Stimulated activated CD4-positive, alpha-beta T cell treated with anti-CD3 and anti-CD28 coated beads, Interleukin-1b, Interleukin-23, amount 100 ng/mL, for 4 hours (primary cell): ENCODE measurements at regions not wholly inside any gene's neighbourhood (a gene's known extent, or its start where the extent isn't known, plus 50 kb on each side); places are given as distances from the start of the nearest gene placed in this dataset.
"Not testable (repeated sequence)": the region's sequence is repeated elsewhere in the genome, so short reads cannot be mapped to it uniquely, and the experiment has no call there.

Source experiments
- DNase-seq, 2 donors: peaks; one replicate each; pipeline ENCODE4 v3.0.0-alpha.2; 2020; ENCODE audit warnings: low read depth in 2 of 2

- no peak for DNase-seq
Observed at GRCh38 chr7:108813251-108814014, 243.8 kb downstream of the DNAJB9 start.

- DNase-seq = no peak
Observed at GRCh38 chr7:108815815-108816214, 246.1 kb downstream of the DNAJB9 start.

- DNase-seq = no peak
Observed at GRCh38 chr7:108818742-108819141, 249.1 kb downstream of the DNAJB9 start.

- no peak for DNase-seq
Observed at GRCh38 chr7:108824840-108825580, 255.3 kb downstream of the DNAJB9 start.

- no peak for DNase-seq
Observed at GRCh38 chr7:108825581-108825909, 255.9 kb downstream of the DNAJB9 start.

DNA sequence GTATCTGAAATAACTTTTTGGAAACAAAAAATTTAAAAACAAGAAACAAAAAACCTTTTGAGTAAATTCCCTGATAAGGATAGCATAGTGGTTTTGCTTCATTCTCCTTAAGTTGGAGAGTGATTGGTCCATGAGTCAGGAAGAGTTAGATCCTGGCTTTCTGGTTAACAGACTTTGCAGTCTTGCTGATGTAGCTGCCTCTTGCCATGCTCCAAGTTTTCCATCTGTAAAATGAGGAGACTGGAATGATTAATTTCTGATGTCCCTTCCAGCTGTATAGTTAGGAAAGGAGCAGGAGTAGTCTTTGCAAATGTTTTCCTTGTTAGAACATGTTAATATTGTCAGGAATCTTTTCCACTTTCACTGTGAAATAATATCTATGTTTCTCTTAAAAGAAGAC, 266.6 kb downstream of the DNAJB9 start:
- no peak for DNase-seq

- no peak for DNase-seq
Observed at GRCh38 chr7:108838198-108838597, 268.5 kb downstream of the DNAJB9 start.

DNA sequence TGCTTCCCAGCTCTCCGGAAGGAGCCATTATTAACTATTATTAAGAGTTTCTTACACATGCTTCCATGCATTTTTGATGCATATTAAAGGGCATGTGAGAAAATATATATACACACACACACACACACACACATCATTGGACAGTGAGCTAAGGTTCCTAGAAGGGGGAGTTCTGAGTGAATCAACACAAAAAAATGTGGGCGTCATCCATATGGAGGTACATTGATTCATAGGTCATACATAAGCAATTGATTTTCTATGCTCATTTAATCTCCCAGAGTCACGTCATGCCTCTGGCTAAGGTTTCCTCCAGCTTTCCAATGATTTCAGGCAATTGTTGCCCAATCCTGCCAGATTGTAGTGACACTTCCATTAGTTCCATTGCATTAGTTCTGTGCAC, 269.4 kb downstream of the DNAJB9 start:
- no peak for DNase-seq

DNA sequence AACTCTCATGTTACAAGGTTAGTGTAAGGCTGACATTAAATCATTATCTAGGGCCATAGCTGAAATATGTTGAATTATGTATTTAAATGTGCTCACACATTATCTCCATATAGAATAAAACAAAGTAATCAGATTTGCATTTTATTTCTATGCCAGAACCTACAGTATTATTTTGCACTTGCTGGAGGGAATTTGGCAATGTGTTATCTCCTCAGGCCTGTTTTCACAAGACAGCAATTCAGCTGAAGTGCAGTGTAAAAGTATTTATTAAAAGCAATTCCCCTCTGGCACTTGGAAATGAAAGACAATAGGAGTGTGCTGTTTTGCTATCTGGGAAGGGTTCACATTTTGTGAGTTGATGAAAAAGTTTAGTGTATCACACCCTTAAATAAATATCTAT, 276.3 kb downstream of the DNAJB9 start:
- DNase-seq = no peak

GRCh38 chr7:108846471-108846870, 276.8 kb downstream of the DNAJB9 start:
- no peak for DNase-seq

DNA sequence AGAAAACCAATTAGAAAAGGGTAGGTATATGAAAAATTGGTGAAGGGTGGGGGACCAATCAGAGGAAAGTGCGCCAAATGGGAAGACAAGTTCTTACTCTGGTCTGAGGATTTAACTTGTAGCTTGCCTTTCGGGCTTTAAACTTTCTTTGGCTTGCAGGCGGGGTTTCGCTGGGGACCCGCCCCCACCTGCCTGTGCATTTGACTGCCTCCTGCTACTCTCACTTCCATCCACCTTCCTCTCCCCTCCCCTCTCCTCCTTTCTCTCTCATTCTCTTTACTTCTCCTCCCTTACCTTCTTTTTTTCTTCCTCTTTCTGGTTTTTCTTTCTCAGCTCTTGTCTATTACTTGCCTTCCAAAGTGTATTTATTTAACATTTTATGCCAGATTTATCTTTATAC, 278.8 kb downstream of the DNAJB9 start:
- no peak for DNase-seq

GRCh38 chr7:108860615-108861014, 290.9 kb downstream of the DNAJB9 start:
- DNase-seq = no peak

DNA sequence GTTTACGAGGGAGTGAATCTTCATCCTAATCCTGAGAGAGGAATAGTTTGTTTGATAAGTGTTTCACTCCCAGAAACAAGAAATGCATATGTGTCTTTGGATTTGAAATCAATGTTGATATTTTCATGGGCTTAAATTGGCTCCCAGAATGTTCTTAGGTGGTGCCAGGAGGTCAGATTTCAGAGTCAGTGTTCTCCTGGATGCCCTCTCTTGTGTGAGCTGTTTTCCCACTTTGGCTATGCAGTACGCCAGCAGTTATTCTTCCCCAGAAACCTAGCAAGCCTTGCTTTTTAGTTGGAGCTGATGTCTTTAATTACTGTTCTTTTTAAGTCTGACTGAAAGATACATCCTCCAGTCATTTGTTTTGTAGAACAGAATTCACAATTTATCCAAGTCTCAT, 291.4 kb downstream of the DNAJB9 start:
- DNase-seq = no peak

DNA sequence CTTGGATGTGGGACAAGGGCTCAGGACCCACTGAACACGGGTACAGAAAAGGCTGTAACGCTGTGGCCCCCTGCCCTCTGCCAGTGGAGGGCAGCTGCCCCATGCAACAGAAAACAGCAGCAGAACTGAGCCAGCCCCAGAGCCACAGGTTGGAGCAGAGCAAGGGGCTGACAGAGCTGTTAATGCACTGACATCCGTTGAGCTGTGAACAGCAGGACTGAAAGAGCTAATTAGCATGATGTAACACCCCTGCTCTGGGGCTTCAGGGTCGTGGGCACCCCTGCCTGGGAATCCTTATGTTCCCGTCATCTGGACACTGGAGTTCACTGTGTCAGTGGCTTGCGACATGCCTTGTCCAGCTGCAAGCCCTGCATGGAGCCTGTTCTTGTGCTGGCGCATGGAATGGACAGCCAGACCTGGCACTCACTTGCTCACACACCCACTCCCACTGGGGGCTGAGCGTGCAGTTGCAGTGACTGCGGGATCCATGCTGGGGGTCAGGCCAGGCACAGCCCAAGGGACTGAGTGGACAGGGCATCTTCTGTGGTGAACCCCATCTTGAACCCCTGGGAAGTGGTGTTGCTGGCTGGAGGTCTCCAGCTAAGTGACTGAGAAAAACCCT, 293.7 kb downstream of the DNAJB9 start:
- no peak for DNase-seq

DNA sequence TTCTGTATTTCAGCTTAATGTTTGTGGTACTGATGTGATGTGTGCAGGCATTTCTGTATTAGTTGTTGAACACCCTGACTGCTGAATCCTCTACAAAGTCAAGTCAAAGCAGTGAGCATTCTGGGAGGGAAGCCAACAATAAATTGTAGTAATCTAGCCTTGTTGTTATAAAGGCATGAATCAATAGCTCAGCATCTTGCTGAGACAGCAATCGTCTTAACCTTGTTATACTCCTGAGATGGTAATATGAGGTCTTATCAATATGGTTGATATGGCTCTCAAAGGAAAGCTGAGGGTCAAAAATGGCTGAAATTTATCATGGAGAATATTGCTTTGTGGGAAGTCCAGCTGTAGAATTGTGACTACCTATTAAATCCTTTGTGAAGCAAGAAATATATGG, 299.4 kb downstream of the DNAJB9 start:
- DNase-seq = no peak

- DNase-seq = no peak
Observed at GRCh38 chr7:108875139-108875538, 305.5 kb downstream of the DNAJB9 start.

DNA sequence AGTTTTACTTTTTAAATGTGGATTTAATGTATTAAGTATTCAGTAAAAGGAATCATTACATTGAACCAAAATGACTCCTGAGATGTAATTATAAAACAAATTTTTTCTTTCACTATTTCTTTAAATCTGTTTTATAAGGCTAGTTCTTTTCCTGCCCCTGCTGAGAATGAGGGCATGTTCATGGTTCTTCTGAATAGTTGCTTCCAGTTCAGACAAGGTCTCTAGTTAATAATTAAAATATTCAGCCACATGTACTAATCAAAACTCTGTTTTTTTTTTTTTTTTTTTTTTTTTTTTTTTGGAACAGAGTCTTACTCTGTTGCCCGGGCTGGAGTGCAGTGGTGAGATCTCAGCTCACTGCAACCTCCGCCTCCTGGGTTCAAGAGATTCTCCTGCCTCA, 321.2 kb downstream of the DNAJB9 start:
- no peak for DNase-seq

DNA sequence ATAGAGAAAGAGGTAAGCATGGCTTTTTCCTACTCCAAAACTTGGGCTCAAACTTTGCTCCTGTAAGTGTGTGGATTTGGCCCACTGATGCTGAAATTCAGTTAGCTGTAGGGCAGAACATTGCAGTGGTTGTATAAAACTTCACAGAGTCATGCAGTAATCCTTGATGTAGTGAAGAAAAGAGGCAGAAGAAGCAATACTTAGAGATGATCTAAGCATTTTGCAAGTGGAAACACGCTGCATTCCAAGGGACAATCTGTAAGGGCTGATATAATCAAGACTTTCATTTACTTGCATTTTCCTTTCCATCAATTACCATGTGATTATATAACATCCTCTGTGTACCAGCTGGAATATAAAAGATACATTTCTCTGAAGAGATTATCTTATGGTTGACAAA, 338.8 kb downstream of the DNAJB9 start:
- no peak for DNase-seq

DNA sequence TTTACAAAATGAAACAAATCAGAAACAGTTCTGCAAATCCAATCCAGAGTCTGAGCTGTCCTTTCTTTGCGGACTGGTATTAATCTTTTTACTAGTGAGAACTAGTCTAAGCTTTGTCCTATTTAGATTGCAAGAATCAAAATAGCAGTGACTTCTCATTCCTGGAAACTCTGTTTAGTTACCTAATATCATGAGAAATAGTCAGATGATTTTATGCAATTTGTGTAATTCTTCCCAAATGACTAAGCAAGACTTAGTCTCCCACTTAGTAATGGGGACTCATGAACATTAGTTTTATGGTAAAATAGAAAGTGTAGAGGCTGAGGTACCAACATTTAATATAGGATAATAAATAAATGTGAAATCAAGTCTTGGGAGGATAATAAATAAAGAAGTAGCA, 341.3 kb downstream of the DNAJB9 start:
- no peak for DNase-seq

DNA sequence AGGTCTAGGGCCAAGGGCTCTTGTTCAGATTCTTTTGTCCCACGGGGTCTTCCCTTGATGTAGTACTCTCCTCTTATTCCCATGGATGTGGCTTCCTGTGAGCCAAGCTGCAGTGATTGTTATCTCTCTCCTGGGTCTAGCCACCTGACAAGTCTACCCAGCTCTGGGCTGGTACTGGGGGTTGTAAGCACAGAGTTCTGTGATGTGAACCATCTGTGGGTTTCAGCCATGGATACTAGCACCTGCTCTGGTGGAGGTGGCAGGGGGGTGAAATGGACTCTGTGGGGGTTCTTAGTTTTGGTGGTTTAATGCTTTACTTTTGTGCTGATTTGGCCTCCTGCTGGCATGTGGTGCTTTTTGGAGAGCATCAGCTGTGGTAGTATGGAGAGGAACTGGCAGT, 350.8 kb downstream of the DNAJB9 start:
- DNase-seq = no peak

DNA sequence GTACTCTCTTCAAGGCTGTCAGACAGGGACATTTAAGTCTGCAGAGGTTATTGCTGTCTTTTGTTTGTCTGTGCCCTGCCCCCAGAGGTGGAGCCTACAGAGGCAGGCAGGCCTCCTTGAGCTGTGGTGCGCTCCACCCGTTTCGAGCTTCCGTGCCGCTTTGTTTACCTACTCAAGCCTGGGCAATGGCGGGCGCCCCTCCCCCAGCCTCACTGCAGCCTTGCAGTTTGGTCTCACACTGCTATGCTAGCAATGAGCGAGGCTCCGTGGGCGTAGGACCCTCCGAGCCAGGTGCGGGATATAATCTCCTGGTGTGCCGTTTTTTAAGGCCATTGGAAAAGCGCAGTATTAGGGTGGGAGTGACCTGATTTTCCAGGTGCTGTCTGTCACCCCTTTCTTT, 373.4 kb downstream of the DNAJB9 start:
- DNase-seq = not testable (repeated sequence)

DNA sequence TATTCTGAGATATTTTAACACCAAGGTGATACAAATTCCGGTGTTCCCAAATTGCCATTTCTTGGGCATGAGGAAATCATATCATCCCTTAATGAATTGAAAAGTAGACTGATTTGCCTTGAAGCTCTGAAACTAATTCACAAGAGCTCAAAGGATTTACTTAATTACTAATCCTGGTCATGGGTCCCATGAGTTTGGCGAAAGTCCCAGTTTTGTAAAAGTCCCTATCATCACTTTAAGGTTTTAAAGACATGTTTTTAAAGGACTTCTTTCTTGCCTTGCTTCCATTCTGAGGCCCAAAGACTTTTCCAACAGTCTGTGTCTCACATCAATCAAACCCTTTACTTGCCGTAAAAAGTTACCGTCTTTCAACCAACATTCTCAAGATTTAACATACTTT, 377.9 kb downstream of the DNAJB9 start:
- DNase-seq = no peak

GRCh38 chr7:108972004-108972403, 402.3 kb downstream of the DNAJB9 start:
- no peak for DNase-seq
